Esophagus squamous epithelium (tissue), 5 donors: ENCODE measurements at regions not wholly inside any gene's neighbourhood (a gene's known extent, or its start where the extent isn't known, plus 50 kb on each side); places are given as distances from the start of the nearest gene placed in this dataset.

Source experiments
- DNase-seq: peaks from one replicate; lab custom pipeline; 2025; lab: John Stamatoyannopoulos, UW
- H3K27ac ChIP-seq, 4 donors: fragments of 200-600 bp; sonication (generic); one replicate each; pipeline ENCODE4 v1.5.1; 2016 to 2019; ENCODE audit warnings: mild to moderate bottlenecking in 1 of 4
- H3K27me3 ChIP-seq, 4 donors: fragments of 200-600 bp; sonication (generic); 1 replicate in 3 of 4; 2 replicates in 1 of 4; pipeline versions ENCODE4 v1.5.1 to v1.6.0; 2017 to 2021; ENCODE audit warnings: antibody characterized with exemption in 1 of 4
- H3K36me3 ChIP-seq, 3 donors: fragments of 200-600 bp; sonication (generic); one replicate each; pipeline ENCODE4 v1.5.1; 2016 to 2019
- H3K4me1 ChIP-seq, 3 donors: fragments of 200-600 bp; sonication (generic); one replicate each; pipeline ENCODE4 v1.5.1; 2017 to 2019
- H3K4me3 ChIP-seq, 4 donors: fragments of 200-600 bp; sonication (generic); 1 replicate in 3 of 4; 2 replicates in 1 of 4; pipeline ENCODE4 v1.5.1; 2016 to 2019; ENCODE audit warnings: mild to moderate bottlenecking in 2 of 4, moderate library complexity in 1 of 4
- H3K9me3 ChIP-seq, 3 donors: fragments of 200-600 bp; sonication (generic); one replicate each; pipeline ENCODE4 v1.5.1; 2016 to 2019
- POLR2A ChIP-seq, 4 donors: fragments of 450-650 bp; IDR thresholded peaks; one replicate each; pipeline ENCODE4 v1.6.1; 2017; ENCODE audit warnings: antibody characterized with exemption in 4 of 4, mild to moderate bottlenecking in 4 of 4, moderate library complexity in 3 of 4
- WGBS, 2 donors: methylation state at CpG; one replicate each; pipeline ENCODE4 v1.1.5; 2018; 5-methylcytosine and 5-hydroxymethylcytosine counted together
- intact Hi-C: fragments of 100-400 bp; cut with DNase I; formaldehyde crosslinking; loops from one replicate; pipeline ENCODE4 v1.15.0; 2022
- TF ChIP-seq, protein P1 (sequence below), 6 experiments: fragments of 450-650 bp in 4 of 6; fragments of 200-600 bp in 2 of 6; sonication (generic) in 2 of 6; IDR thresholded peaks; one replicate each; pipeline ENCODE4 v1.5.1; 2016 to 2019; ENCODE audit warnings: antibody characterized with exemption in 6 of 6, mild to moderate bottlenecking in 4 of 6, moderate library complexity in 4 of 6
- donor health status: DM: yes; HTN: yes; CAD: no.

GRCh38 chr5:5798041-5798440 lies 375.6 kb downstream of the ICE1 start:
- no peaks in the 10 kb centered on the region for H3K9me3 ChIP-seq
- WGBS, 2 donors, result 82 to 87% methylated on average over 4 to 5 of the region's 5 CpGs
- H3K4me3 ChIP-seq, result no peak overlapping the region
- TF ChIP-seq POLR2A (IDR thresholded peaks at IDR 0.05), result no peak
- TF ChIP-seq, protein P1, sequence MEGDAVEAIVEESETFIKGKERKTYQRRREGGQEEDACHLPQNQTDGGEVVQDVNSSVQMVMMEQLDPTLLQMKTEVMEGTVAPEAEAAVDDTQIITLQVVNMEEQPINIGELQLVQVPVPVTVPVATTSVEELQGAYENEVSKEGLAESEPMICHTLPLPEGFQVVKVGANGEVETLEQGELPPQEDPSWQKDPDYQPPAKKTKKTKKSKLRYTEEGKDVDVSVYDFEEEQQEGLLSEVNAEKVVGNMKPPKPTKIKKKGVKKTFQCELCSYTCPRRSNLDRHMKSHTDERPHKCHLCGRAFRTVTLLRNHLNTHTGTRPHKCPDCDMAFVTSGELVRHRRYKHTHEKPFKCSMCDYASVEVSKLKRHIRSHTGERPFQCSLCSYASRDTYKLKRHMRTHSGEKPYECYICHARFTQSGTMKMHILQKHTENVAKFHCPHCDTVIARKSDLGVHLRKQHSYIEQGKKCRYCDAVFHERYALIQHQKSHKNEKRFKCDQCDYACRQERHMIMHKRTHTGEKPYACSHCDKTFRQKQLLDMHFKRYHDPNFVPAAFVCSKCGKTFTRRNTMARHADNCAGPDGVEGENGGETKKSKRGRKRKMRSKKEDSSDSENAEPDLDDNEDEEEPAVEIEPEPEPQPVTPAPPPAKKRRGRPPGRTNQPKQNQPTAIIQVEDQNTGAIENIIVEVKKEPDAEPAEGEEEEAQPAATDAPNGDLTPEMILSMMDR (IDR thresholded peaks at IDR 0.05), result no peak
- DNase-seq, result no peak
- no peaks in the 10 kb centered on the region for H3K4me1 ChIP-seq
- no peak overlapping the region for H3K27ac ChIP-seq
- H3K27me3 ChIP-seq, result no peaks in the 10 kb centered on the region
- H3K36me3 ChIP-seq, result no peaks in the 10 kb centered on the region
- intact Hi-C loops, result no loop called here

DNA sequence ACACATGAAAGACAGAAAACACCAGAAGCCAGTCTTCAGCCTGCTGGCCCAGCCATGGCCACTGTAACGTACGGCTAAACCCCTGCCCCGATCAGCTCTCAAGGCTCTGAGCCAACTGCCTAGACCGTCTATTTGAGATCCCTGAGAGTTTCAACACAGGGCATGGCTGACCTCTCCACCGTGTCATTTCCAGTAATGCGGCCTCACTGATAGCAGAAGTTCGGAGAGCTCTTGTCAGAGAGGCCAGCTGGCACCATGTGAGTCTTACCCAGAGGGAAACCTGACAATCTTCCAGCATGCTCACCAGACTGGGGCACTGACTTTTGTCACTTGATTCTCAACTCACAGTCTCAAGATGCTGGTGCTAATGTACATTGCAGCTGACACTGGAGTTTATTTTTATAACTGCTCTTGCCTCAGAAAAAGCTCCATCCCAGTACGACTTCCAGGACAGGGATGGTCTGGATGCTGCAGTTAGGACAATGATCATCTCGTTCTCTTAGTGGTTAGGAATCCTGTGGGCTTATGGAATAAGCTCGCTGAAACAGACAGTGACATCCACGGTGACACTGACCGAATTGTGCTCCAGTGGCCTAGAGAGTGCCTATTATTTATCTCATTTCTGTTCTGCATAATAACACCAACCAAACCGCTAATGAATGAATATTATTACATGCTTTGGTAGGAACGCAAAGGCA lies 372.7 kb downstream of the ICE1 start:
- 73 to 84% methylated on average over 13 of the region's 14 CpGs for WGBS, 2 donors
- no peaks in the 10 kb centered on the region for H3K27me3 ChIP-seq
- TF ChIP-seq, protein P1 (IDR thresholded peaks at IDR 0.05), result no peak
- no peak for TF ChIP-seq POLR2A (IDR thresholded peaks at IDR 0.05)
- no peak overlapping the region for H3K27ac ChIP-seq
- H3K9me3 ChIP-seq, result no peaks in the 10 kb centered on the region
- no peaks in the 10 kb centered on the region for H3K4me1 ChIP-seq
- intact Hi-C loops, result no loop called here
- no peak for DNase-seq
- no peak overlapping the region for H3K4me3 ChIP-seq
- H3K36me3 ChIP-seq, result no peaks in the 10 kb centered on the region

- WGBS, 2 donors, result 66 to 75% methylated on average over 4 of the region's 4 CpGs
- Histone ChIP-seq H3K27me3 (no peaks in the 10 kb centered on the region), H3K9me3 (no peaks in the 10 kb centered on the region), H3K27ac (no peak overlapping the region), H3K4me1 (no peaks in the 10 kb centered on the region), H3K4me3 (no peak overlapping the region), H3K36me3 (no peaks in the 10 kb centered on the region)
- no peak for TF ChIP-seq POLR2A (IDR thresholded peaks at IDR 0.05)
- TF ChIP-seq, protein P1 (IDR thresholded peaks at IDR 0.05), result no peak
- intact Hi-C loops, result no loop called here
- DNase-seq, result no peak
These were observed 371.7 kb downstream of the ICE1 start for GRCh38 chr5:5794118-5794560.

DNA sequence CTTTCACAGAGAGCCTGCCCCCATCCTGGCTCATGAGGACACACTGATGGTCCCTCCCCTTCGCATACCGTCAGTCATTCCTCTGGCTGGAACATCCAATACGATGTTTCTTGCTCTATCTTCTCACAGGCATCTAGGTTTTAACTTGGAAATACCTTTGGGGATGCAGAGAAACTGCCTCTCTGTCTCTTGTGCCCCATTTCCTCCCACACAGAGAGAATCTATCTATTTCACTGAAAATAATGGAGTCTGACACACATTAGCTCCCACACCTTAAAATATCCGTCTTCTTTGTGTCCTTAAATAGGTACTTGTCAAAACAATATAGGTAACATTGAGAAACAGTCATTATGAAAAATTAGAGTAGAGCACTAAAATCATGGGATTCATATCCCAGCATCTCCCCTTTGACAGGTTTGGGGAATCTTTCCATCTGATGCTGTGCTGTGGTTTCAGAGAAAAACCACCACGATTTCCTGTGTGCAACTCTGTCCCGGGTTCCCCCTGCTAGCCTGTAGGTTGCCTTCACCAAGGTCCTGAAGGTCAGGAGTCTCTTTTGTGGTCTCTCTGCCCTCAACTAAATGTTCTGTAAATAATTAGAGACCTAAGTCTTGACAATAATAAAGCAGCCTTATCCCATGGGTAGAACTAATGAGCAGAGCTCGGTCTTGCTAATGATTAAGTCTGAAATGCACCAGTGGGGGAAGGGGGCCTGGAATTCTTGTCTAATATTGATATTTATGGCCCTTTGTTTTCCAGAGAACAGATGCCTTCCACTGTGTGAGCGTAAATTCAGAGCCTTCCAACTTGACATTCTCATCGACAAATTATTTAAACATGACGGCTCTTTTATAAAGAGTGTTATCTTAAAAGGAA lies 371.0 kb downstream of the ICE1 start:
- WGBS, 2 donors, result 45 to 52% methylated on average over 10 of the region's 10 CpGs

More for the DNA sequence above, 371.0 kb downstream of the ICE1 start:
- H3K9me3 ChIP-seq, result no peaks in the 10 kb centered on the region
- no peak for DNase-seq
- TF ChIP-seq, protein P1 (IDR thresholded peaks at IDR 0.05), result no peak
- no peak for TF ChIP-seq POLR2A (IDR thresholded peaks at IDR 0.05)
- H3K27me3 ChIP-seq, result no peaks in the 10 kb centered on the region
- intact Hi-C loops, result no loop called here
- no peak overlapping the region for H3K4me3 ChIP-seq
- H3K4me1 ChIP-seq, result no peaks in the 10 kb centered on the region
- no peaks in the 10 kb centered on the region for H3K36me3 ChIP-seq
- no peak overlapping the region for H3K27ac ChIP-seq
